DMS153 treated with DMSO at 0.1 percent for 48 hours (cell line): ENCODE measurements at regions not wholly inside any gene's neighbourhood (a gene's known extent, or its start where the extent isn't known, plus 50 kb on each side); places are given as distances from the start of the nearest gene placed in this dataset.

ENCODE experiments used
- DNase-seq: peaks from one replicate; lab custom pipeline; 2025; ENCODE audit not compliant: unreplicated experiment; lab: John Stamatoyannopoulos, UW

DNA sequence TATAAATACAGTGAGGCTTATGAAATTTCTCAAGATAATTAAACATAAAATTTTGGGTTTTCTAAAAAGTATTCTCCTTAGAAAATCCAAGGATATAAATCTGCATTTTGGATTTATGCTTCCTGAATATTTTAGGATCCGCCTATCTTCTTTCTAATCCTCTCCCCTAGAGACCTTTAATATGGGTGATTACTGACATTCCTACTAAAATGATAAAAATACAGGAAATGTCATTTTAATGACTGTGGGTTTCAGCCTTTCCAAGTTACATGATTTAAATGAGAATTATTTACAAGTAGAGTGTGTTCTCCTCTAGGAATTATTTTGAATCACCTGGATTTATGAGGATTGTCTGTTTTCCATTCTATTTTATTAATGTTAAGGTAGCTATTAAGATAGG is 150.4 kb downstream of the C7orf25 start:
- DNase-seq: no peak

DNA sequence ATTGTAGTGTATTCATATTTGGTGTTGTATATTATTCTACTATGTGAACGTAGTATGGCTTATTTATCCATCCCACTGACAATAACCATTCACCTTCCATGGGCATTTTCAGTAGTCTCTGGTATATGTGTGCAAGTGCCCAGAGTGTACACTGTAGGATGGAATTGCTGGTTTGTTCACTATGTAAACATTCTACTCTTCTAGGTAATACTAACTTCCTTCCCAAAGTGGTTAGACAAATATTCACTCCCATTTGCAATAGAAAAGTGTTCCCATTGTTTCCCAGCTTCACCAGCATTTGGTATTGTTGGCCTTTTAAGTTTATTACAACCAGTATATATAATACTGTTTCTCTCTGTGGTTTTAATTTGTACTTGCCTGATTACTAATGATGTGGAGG is 153.7 kb downstream of the C7orf25 start:
- no peak for DNase-seq

DNA sequence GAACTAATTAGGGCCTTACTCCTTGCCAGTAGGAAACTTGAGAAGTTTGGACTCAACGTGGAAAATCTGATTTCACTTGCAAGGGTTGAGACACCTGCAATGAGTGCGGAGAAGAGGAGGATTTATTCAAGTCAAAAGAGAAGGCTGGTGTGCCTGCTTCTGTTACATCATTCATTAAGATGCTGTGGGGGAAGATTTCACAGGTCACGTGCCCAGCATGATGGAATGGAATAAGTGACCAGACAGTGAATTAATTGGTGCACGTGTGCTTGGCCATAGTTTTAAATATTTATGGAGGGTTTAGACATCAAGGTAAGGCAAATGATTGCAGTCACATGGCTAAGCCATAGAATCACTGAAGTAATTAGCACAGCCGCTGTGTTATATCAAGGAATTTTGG is 155.0 kb downstream of the C7orf25 start:
- no peak for DNase-seq

DNA sequence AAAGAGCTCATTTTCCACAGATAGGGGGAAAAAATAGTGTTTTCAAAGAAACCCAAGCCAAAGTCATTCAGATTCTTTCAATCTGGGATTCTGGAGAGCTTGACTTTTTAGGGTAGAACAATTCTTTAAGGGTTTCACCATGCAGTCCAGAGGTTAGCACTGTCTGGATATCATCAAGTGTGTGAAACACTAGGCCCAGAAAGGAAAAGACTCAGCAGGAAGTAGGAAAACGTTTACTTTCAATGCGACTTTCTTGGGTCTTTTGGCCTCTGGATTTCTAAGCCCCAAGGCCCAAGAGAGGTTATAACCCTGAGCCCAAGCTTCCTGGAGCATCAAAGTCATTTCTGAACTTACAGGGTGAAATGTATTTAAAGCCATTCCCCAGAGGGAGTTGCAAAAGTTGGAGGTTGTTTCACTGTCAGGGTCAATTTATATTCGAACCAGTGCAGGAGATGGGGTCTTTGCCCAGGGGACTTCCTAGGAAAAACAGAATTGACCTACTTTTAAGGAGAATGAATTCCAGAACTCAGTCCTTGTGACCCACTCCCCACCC is 158.0 kb downstream of the C7orf25 start:
- no peak for DNase-seq

DNA sequence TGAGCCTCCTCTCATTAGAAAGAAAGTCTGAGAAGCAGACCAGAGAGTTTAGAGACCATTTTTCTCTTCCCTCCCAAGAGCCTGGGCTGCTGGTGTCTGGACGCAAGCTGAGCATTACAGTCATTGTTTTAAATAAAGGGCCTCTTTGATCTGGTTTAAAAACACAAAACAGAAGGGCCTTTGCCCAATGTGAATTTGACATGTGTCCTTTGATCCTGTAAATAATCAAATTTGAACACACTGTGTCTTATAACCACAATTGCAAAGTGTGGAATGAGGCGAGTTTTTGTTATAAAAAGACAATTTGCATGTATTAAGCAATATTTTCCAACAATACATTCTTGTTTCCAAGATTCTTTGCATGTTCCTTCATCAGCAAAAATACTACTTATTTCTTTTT is 158.5 kb downstream of the C7orf25 start:
- DNase-seq: no peak

DNA sequence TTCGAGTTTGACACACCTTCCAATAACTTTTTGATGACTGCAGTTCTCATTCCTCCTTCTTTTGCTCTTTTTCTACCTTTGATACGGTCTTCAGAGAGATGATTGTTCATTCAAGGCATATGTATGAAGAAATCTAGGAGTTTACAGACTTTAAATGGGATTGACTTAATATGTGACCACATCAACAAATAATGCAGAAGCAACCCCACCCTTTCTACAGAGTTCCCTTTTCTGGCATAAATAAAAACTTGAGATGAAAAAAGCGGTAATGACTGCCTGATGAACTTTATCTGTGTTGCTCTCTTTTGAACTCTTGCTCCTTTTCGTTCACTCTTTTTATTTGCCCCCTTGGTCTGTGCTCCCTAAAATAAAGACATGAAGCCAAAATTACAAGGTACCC is 161.7 kb downstream of the C7orf25 start:
- DNase-seq: no peak

DNA sequence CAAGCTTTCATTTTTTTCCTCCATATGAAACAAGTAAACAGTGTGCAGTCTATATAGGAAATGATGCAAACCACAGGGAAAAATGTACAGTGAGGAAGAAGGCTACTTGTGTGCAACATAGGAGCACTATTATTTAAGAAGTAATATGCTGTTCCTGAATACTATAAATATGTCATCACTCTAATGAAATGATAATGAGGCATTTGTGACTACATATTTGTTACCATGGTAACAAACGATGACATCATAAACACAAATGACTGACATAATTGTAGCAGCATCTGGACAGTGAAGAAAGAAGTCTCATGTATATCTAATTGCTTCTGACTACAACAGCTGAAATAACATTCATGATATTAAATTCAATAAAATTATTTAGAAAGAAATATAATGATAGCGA is 164.8 kb downstream of the C7orf25 start:
- no peak for DNase-seq

DNA sequence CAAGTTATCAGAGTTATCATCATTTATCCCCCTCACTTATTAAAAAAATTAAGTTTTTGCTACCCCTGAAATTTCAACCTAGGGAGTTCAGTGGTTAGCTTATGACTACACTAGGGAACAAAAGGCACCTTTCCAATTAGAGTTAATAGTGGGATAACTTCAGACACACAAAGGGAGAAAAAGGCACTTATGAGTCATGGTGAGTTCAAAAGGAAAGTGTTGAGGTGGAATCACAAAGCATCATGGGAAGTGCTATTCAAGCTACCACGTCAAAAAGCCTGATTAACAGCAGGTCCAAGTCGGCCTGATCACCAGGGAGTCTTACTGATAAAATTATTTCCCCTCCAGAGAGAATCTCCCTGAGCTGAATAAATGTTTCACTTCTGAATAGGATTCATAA is 165.7 kb downstream of the C7orf25 start:
- no peak for DNase-seq

DNA sequence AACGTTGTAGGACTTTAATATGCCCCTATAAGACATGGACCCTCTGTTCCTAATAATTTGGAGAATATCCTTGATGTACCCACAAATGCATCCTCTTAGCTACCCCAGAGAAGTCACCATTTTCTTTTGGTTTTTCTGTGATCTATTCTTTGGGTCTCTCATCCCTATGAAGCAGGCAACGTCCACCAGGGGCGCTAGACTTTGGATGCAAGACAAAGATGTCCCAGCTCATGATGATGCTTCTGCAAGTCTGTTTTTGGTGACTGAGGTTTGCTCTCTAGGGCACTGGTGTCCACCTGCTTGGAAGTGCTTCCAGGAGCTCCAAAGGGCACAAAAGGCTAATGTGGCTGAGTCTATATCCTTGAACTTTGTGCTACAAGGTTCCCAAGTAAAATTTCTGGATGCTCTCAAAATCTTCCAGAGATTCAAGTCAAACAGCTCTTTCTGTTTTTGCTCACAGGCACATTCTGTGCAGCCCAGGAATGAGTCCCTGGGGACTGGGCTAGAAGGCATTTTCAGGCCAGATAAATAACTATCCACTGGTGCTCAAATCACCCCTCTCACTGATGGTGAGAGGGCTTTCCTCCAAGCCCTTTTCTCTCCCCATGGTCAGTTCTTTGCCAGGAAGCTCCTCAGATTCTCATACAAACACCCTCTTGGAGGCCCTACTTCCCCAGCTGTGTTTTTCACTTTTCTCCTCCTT is 166.4 kb downstream of the C7orf25 start:
- no peak for DNase-seq

DNA sequence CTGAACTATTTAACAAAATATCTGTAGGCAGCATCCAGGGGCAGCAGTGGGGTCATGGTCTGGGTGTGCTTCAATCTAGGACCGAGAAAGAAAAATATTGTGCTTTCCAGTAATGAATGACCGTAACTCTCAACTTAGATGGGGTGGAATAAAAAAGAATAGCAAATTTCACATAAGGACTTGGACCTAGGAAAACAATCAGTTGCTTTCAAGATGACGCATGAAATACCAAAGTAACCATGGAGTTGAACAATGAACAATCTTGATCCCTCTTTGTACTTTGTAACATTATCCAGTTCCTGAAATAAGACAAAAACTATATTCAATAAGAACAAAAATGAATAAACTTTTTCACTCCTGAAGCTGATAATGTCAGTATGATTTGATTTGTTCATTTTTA is 167.1 kb downstream of the C7orf25 start:
- no peak for DNase-seq

DNA sequence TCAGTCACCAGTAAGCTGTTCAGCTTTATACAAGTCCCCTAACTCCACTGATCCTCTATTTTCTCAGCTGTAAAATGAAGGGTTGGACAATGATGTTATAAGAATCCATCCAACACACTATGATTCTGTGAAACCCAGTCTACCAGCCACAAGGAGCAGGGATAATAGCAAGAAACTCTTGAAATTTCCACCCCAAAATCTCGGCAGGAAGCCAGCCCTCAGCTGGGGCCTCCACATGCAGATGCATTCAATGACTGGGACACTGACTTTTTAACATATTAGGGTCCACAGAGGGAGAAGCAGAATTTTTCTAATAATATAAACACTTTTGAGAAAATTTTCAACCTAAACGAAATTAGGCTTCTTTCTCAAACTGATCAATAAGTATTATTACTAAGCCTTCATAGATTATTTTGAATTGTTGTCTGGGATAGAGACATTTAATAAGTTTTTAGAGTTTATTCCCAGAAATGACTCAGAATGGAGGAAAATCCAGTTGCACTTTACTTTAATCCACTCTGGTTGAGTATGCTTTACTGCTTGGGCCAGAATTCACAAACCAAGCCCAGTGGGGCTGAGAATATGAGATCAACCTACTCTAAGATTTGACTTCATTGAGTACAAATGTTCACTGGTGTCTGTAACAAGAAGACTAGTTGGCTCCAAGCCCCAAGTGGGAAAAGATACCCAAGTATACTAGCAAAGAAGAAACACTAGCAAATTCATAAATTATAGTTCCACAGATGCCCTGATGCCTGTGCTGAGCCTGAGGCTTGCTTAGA is 168.6 kb downstream of the C7orf25 start:
- no peak for DNase-seq

DNA sequence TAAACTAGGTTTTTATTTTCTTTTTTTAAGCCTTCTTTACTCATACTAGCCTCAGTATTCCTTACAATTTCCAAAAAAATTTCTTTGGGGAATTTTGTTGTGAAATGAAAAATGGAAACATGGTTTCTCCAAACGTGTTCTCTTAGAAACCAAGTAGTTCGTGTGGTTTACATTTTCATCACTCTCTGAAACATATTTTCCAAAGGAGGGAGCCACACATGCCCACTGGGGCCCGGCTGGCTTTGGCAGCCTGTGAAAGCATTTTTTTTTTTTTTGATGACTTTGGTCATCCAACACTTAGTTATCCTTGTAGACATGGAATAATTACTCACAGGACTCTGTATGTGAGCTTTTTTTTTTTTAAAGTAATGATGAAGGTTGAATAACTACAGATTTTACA is 169.6 kb downstream of the C7orf25 start:
- DNase-seq: no peak

DNA sequence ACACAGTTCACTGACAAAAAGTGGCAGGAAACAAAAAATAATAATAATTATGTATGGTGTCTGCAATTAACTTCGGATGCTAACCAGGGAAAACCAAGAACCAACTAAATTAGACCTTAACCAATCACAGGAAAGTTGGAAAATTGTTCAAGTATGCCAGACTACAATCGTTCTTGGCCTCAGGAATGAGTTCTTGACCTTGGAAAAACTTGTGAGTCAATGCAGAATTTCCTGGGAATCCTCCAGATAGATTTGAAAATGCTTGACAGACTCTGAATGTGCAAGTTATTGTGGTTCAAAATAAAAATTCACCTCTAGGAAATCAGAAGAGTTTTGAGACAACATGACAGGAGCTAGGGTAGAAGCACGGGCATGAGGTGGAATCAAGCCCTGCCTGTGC is 171.5 kb downstream of the C7orf25 start:
- DNase-seq: no peak

DNA sequence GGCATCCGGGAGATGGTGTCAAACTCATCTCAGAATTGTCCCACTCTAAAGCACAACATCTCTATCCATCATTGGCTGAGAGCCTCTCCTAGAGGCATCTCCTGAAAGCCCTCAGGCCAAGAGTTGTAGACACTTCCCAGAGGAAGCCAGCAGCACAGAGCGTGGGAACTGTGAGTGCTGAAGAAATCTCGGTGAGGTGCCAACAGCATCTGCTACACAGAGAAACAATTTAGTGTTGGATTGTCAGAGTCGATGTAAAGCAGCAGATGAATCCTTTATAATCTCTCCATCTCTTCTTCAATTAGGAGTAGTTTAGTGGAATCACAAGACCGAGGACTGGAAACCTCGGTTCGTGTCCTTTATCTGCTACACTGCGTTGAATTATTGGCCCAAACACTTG is 172.2 kb downstream of the C7orf25 start:
- no peak for DNase-seq

DNA sequence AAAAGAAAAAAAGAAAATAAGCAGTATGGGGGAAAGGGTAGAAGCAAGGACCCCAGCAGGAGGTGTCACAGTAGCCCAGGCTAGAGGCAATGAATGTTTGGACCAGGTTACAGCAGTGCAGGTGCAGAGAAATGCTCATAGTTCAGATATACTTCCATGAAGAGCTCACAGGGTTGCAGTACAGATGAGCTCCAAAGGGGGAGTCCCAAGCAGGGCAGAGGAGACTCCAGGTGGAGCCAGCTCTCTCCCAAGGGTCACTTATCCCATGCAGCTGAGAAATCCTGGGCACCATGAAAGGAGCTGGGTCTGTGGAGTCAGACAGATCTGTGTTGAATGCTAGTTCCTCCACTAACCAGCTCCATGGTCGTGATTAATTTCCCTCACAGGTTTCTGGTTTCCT is 174.9 kb downstream of the C7orf25 start:
- no peak for DNase-seq

DNA sequence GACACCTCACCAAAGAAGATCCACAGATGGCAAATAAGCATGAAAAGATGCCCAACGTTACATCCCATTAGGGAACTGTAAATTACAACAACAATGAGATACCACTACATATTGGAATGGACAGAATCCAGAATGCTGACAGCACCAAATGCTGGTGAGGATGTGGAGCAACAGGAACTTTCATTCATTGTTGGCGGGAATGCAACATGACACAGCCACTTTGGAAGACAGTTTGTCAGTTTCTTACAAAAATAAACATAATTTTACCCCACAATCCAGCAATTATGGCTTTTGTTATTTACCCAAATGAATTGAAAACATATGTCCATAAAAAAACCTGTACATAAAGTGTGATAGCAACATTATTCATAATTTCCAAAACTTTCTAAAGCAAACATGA is 176.8 kb downstream of the C7orf25 start:
- DNase-seq: no peak

DNA sequence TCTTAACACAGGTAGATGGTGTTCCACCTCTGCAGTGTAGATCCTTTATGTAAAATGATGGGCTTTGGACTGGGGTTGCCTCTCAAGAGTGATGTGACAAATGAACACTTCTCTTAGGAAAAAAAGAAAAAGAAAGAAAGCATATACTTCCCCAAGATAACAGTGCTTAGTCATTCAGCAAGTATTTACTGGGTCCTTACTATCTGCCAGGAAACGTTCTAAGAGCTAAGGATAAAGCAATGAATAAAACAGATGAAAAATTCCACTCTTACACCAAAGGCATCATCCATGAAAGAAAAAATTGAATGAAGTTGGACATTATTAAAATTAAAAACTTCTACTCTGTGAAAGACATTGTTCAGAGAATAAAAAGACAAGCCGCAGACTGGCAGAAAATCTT is 177.3 kb downstream of the C7orf25 start:
- DNase-seq: no peak

DNA sequence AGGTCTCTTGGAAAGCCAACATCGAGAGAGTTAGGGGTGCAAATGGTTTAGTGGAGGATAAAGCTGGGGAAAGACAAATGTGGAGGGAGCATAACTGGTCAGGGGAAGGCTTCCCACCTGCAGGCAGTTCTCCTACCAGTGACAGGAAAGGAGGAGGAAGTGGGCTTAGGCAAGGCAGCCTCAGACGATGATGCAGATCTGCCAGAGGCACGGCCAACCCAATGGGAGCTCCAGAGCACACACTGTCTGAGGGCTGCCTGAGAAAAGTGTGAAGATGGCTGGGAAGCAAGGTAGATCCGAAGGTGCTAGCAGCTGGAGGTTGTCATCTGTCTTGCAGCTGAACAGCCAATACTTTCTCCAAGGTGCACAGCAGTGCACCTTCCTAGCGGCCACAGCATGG is 178.8 kb downstream of the C7orf25 start:
- DNase-seq: no peak

DNA sequence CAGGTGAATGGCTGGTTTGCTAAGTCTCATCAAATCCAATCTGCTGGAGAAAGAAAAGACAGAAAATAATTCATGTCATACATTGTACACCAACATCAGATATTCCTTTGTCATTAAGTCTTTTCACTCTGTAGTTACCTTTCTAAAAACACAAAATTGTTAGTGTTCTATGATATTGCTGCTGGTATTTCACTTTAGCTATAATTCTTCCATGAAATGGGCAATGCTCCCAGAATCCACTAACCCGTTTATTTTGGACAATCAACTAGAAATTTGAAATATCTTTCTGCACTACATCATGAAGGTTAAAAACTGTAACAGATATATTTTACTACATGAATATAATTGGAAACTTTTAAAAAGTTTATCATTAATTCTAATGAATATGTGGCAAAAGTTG is 181.3 kb downstream of the C7orf25 start:
- no peak for DNase-seq

DNA sequence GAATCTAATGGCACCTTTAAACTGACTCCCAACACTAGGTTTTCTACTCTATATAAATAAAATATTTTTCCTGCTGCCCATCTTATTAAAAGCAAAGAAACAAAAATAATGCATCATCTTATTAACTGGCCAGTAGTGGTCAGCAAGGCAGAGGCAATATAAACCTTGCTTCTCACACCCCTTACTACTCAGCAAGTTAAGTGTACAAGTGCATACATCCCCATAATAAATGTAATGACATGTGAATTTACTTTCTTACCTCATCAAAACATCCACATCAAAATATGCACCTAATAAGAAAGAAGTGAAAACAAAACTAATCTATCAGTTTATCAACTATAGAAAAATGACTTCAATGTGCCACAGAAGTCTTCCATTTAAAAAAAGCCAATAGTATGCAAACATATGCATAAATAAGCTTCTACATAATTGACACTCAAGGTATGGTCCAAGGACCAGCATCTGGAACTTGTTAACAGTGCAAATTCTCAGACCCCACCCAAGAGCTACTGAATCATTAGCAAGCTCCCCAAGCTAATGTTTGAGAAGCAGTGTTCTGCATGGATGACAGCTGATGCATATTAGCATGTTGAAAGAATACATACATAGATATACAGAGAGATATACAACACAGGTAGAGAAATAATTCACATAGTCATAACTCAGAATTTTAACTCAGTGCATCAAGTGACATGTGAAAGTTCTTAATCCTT is 182.7 kb downstream of the C7orf25 start:
- no peak for DNase-seq

DNA sequence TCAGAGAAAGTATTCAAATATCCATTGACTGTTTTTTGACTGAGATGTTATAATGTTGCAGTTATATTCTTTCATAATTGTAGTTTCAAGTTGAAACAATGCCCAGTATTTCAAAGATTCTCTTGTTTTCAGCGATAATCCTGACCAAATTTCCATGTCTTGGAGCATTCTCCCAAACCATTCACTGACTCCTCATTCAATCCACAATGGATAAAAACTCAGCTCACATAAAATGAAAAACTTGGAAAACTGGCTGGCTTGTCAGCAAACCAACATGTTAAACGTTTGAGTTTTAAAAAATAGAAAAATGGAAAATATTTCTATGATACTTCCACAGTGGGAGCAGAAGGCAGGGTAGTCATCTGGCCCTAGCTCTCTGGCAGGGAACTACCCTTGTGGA is 184.4 kb downstream of the C7orf25 start:
- DNase-seq: no peak
